ENCODE measurements at regions not wholly inside any gene's neighbourhood (a gene's known extent, or its start where the extent isn't known, plus 50 kb on each side); places are given as distances from the start of the nearest gene placed in this dataset.

GRCh38 chr13:95432141-95432540, 120.4 kb upstream of the CLDN10 start (continued):
- TF ChIP-seq SIN3A (conservative IDR thresholded peaks at IDR 0.05 in 1 of 2, IDR thresholded peaks at IDR 0.05 in 1 of 2; ENCODE audit: low read depth in 1 of 2, low read length in 2 of 2) = no peak

Measured in H1 (cell line).